ENCODE measurements at regions not wholly inside any gene's neighbourhood (a gene's known extent, or its start where the extent isn't known, plus 50 kb on each side); places are given as distances from the start of the nearest gene placed in this dataset.

- TF ChIP-seq CTCF (IDR thresholded peaks at IDR 0.05) (no peak), POLR2A (IDR thresholded peaks at IDR 0.05) (no peak)
Observed at GRCh38 chr1:29855561-29856160, 619.3 kb downstream of the PTPRU start.

Data from thyroid gland (tissue), 4 donors.